K562 (cell line): ENCODE measurements at regions not wholly inside any gene's neighbourhood (a gene's known extent, or its start where the extent isn't known, plus 50 kb on each side); places are given as distances from the start of the nearest gene placed in this dataset.

Experiments
- ATAC-seq: fragments of 200-7000 bp; cut with Tn5 transposase; 3 replicates; pipeline ENCODE4 v1.9.1; 2020; ENCODE audit warnings: moderate library complexity
- BruUV-seq: library from RNA; stranded (reverse); fragments of 400-500 nt; replicated peaks from 2 replicates; lab custom pipeline; 2021; lab: Mats Ljungman, UMichigan
- CTCF ChIA-PET: fragments of 300-600 bp; formaldehyde crosslinking; extraction: SDS; loops from one replicate; lab custom pipeline; 2021; ENCODE audit warnings: low intra/inter-chr PET ratio; lab: Yijun Ruan, JAX
- POLR2A ChIA-PET: fragments of 300-600, 350-650 bp; sonication (Branson Sonifier 250); formaldehyde crosslinking; extraction: SDS; loops from one replicate; lab custom pipeline; 2021; ENCODE audit warnings: antibody characterized with exemption, inconsistent platforms; lab: Yijun Ruan, JAX
- DNase-seq, 4 experiments: peaks; one replicate each; pipeline versions ENCODE4 v3.0.0 to v3.0.0-alpha.2; 2011 to 2018; ENCODE audit warnings: low spot score in 3 of 4, mixed read lengths in 3 of 4; ENCODE audit errors: extremely low read depth in 1 of 4
- FAIRE-seq: peaks from 2 replicates; lab custom pipeline; 2011; peaks lifted over from hg19 to GRCh38; lab: Jason Lieb, UNC
- H2AFZ ChIP-seq: 2 replicates; pipeline ENCODE4 v1.6.0; 2011; ENCODE audit warnings: low read depth, low read length, control low read depth, inconsistent platforms
- H3K27ac ChIP-seq: fragments of 200-600 bp; 3 replicates; pipeline ENCODE4 v1.8.0; 2011; ENCODE audit warnings: low read depth, mild to moderate bottlenecking, control low read depth, inconsistent platforms, low read length, moderate library complexity, mixed read lengths; ENCODE audit errors: extremely low read depth
- H3K27me3 ChIP-seq, 2 experiments: fragments of 300-600 bp in 1 of 2; 2 replicates in 1 of 2; 3 replicates in 1 of 2; pipeline versions ENCODE4 v1.6.0 to v1.8.0; 2011; ENCODE audit warnings: inconsistent platforms in 2 of 2, low read length in 2 of 2, mild to moderate bottlenecking in 1 of 2, mixed read lengths in 1 of 2, moderate library complexity in 1 of 2; ENCODE audit not compliant: control insufficient read depth in 2 of 2, insufficient read depth in 2 of 2
- H3K36me3 ChIP-seq: fragments of 300-600 bp; 3 replicates; pipeline ENCODE4 v1.8.0; 2011; ENCODE audit warnings: mild to moderate bottlenecking, low read length, inconsistent platforms; ENCODE audit not compliant: control insufficient read depth, insufficient read depth
- H3K4me1 ChIP-seq, 2 experiments: fragments of 200-600 bp in 1 of 2; replicated peaks in 1 of 2; 2 replicates in 1 of 2; 3 replicates in 1 of 2; pipeline versions ENCODE4 v1.5.1 to v1.8.0; 2011; ENCODE audit warnings: inconsistent platforms in 2 of 2, low read length in 2 of 2, mild to moderate bottlenecking in 1 of 2, mixed read lengths in 1 of 2, moderate library complexity in 1 of 2; ENCODE audit not compliant: control insufficient read depth in 2 of 2, insufficient read depth in 2 of 2
- H3K4me2 ChIP-seq: 2 replicates; pipeline ENCODE4 v1.6.1; 2011; ENCODE audit warnings: low read length, control low read depth, inconsistent platforms, mixed read lengths; ENCODE audit not compliant: insufficient read depth
- H3K4me3 ChIP-seq: fragments of 200-600 bp; sonication (generic), shearing (Covaris generic); 2 replicates; pipeline ENCODE4 v1.5.1; 2016; ENCODE audit warnings: control low read depth, inconsistent platforms
- H3K79me2 ChIP-seq: fragments of 200-600 bp; 3 replicates; pipeline ENCODE4 v1.8.0; 2011; ENCODE audit warnings: low read length, inconsistent platforms; ENCODE audit not compliant: control insufficient read depth, insufficient read depth
- H3K9ac ChIP-seq, 2 experiments: 2 replicates each; pipeline versions ENCODE4 v1.6.0 to v1.6.1; 2011; ENCODE audit warnings: low read depth in 2 of 2, low read length in 2 of 2, control low read depth in 1 of 2, inconsistent platforms in 1 of 2, mild to moderate bottlenecking in 1 of 2, mixed read lengths in 1 of 2; ENCODE audit not compliant: insufficient read depth in 1 of 2
- H3K9me1 ChIP-seq: one replicate; pipeline ENCODE4 v1.6.0; 2011; ENCODE audit warnings: inconsistent platforms, mild to moderate bottlenecking, low read length, moderate library complexity; ENCODE audit not compliant: control insufficient read depth, insufficient read depth
- H3K9me3 ChIP-seq: replicated peaks from 2 replicates; pipeline ENCODE4 v1.5.1; 2011; ENCODE audit warnings: low read depth, low read length, inconsistent platforms; ENCODE audit not compliant: control insufficient read depth, insufficient read depth
- H4K20me1 ChIP-seq: replicated peaks from 2 replicates; pipeline ENCODE4 v1.6.1; 2011; ENCODE audit warnings: low read length, inconsistent platforms, mixed read lengths; ENCODE audit not compliant: control insufficient read depth, insufficient read depth
- ARID1B ChIP-seq: fragments of 450-650 bp; IDR thresholded peaks from 2 replicates; pipeline ENCODE4 v1.6.1; 2016; ENCODE audit warnings: antibody characterized with exemption, mild to moderate bottlenecking, inconsistent platforms
- CTCF ChIP-seq, 3 experiments: IDR thresholded peaks in 2 of 3; conservative IDR thresholded peaks in 1 of 3; 2 replicates each; pipeline ENCODE4 v1.5.1; 2011 to 2012; ENCODE audit warnings: low read length in 3 of 3, mild to moderate bottlenecking in 3 of 3, control low read depth in 2 of 3, improper control_type of control experiment in 1 of 3, inconsistent platforms in 1 of 3, low read depth in 1 of 3, mixed read lengths in 1 of 3, moderate library complexity in 1 of 3; ENCODE audit not compliant: insufficient read depth in 2 of 3
- JUND ChIP-seq, 2 experiments: IDR thresholded peaks; 2 replicates in 1 of 2; 3 replicates in 1 of 2; pipeline ENCODE4 v1.6.1; 2011; ENCODE audit warnings: borderline replicate concordance in 2 of 2, low read depth in 2 of 2, low read length in 2 of 2, improper control_type of control experiment in 1 of 2, missing biosample characterization in 1 of 2, missing genetic modification characterization in 1 of 2, missing genetic modification reagents in 1 of 2
- KDM4B ChIP-seq, 2 experiments: fragments of 450-650 bp in 1 of 2; sonication (generic) in 1 of 2; IDR thresholded peaks; 2 replicates each; pipeline ENCODE4 v1.6.1; 2016 to 2017; ENCODE audit warnings: borderline replicate concordance in 2 of 2, antibody characterized with exemption in 1 of 2, low read depth in 1 of 2, mild to moderate bottlenecking in 1 of 2
- MTA3 ChIP-seq: fragments of 450-650 bp; formaldehyde crosslinking; IDR thresholded peaks from 2 replicates; pipeline ENCODE4 v1.6.1; 2017; ENCODE audit warnings: mild to moderate bottlenecking, borderline replicate concordance
- PHB2 ChIP-seq: fragments of 450-650 bp; IDR thresholded peaks from 2 replicates; pipeline ENCODE4 v1.6.1; 2017; ENCODE audit warnings: low read depth
- RBM25 ChIP-seq: fragments of 200-400 bp; formaldehyde crosslinking; IDR thresholded peaks from 2 replicates; pipeline ENCODE4 v1.6.1; 2018; ENCODE audit warnings: low read length, low read depth, moderate library complexity; ENCODE audit not compliant: severe bottlenecking
- SMAD3 ChIP-seq: fragments of 450-650 bp; formaldehyde crosslinking; conservative IDR thresholded peaks from 2 replicates; pipeline ENCODE4 v1.4.0; 2020; ENCODE audit warnings: mild to moderate bottlenecking
- XRCC3 ChIP-seq: fragments of 450-650 bp; IDR thresholded peaks from 2 replicates; pipeline ENCODE4 v1.6.1; 2017; ENCODE audit warnings: mild to moderate bottlenecking, moderate library complexity
- ZBTB9 ChIP-seq: fragments of 450-650 bp; formaldehyde crosslinking; IDR thresholded peaks from 2 replicates; pipeline ENCODE4 v1.4.0; 2020; ENCODE audit warnings: mild to moderate bottlenecking, moderate library complexity
- ZC3H8 ChIP-seq: fragments of 450-650 bp; IDR thresholded peaks from 2 replicates; pipeline ENCODE4 v1.6.1; 2017
- ZNF12 ChIP-seq: sonication (generic); formaldehyde crosslinking; IDR thresholded peaks from 2 replicates; pipeline ENCODE4 v1.4.0; 2020; ENCODE audit warnings: mild to moderate bottlenecking, missing genetic modification reagents
- ZNF717 ChIP-seq: fragments of 250-450 bp; sonication (Bioruptor Pico); IDR thresholded peaks from 2 replicates; pipeline ENCODE4 v1.5.0; 2021
- ZNF778 ChIP-seq: fragments of 450-650 bp; formaldehyde crosslinking; IDR thresholded peaks from 2 replicates; pipeline ENCODE4 v1.4.0; 2020; ENCODE audit warnings: mild to moderate bottlenecking, moderate library complexity
- ZSCAN29 ChIP-seq: fragments of 450-650 bp; IDR thresholded peaks from 2 replicates; pipeline ENCODE4 v1.6.1; 2017
- WGBS: fragments of 100-300 bp; shearing (Covaris generic); methylation state at CpG from one replicate; pipeline ENCODE4 v1.1.6; 2016; ENCODE audit warnings: low coverage, mixed read lengths; ENCODE audit not compliant: insufficient coverage; ENCODE audit errors: missing lambda C conversion rate; 5-methylcytosine and 5-hydroxymethylcytosine counted together
- in situ Hi-C: fragments of 300-500 bp; cut with MboI; formaldehyde crosslinking; loops from 4 replicates; pipeline ENCODE4 v1.15.0; 2018; ENCODE audit warnings: inconsistent platforms, mixed read lengths
- intact Hi-C: fragments of 100-400 bp; cut with micrococcal nuclease; formaldehyde crosslinking; loops from 2 replicates; pipeline ENCODE4 v1.14.2; 2022
- TF ChIP-seq, protein P1 (sequence below): IDR thresholded peaks from 2 replicates; pipeline ENCODE4 v1.6.1; 2011; ENCODE audit warnings: borderline replicate concordance, low read depth, mild to moderate bottlenecking, moderate library complexity, low read length; ENCODE audit not compliant: insufficient read depth, poor library complexity, severe bottlenecking

DNA sequence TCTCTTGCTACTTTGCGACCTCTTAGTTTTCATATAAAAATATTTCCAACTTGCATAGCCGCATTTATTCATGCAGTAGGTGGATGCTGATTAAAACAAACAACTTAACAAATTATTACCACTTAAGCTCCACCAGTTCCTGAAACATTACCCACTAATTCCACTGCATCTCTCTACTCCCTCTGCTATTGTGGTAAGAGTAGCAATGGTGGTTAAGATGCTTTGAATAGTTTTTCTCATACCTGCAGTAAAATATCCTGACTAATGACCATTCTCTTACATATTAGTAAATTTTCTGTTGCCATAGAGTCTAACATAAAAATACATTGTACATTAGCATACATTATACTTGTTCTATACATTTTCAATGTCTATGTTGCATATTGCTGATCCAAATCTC is 397.6 kb upstream of the PLSCR5 start (continued):
- no peak for TF ChIP-seq ZBTB9 (CRISPR knock-in tag)
- TF ChIP-seq SMAD3 (CRISPR knock-in tag): no peak
- TF ChIP-seq JUND (IDR thresholded peaks at IDR 0.05; ENCODE audit: borderline replicate concordance, low read depth, low read length): no peak
- no peak for TF ChIP-seq JUND (tag; IDR thresholded peaks at IDR 0.05; ENCODE audit: borderline replicate concordance, low read depth, low read length)
- no peak for TF ChIP-seq ZC3H8
- no peak for TF ChIP-seq XRCC3
- no peak for TF ChIP-seq KDM4B (IDR thresholded peaks at IDR 0.05; ENCODE audit: borderline replicate concordance in 2 of 2, low read depth in 1 of 2)

DNA sequence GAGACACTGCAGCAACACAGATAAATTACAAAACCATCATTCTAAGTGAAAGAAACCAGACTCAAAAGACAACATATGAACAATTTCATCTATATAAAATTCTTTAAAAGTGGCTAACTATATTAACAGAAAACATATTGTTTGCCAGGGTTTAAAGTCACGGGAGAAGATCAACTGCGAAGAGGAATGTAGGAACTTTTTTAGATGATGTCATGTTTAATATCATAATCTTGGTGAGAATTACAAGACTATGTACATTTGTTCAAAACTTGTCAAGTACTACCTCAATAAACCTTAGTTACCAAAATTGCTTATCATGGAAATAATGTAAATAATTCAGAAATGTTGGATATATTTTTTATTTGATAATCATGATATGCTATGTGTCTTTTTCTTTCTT is 395.1 kb upstream of the PLSCR5 start:
- Histone ChIP-seq H3K9me1 (no peaks in the 10 kb centered on the region), H3K4me1 (no peaks in the 10 kb centered on the region), H3K27ac (no peak overlapping the region), H3K9ac (no peak overlapping the region), H2AFZ (no peak overlapping the region), H4K20me1 (no peaks in the 10 kb centered on the region), H3K4me3 (no peak overlapping the region), H3K36me3 (no peaks in the 10 kb centered on the region), H3K9me3 (no peaks in the 10 kb centered on the region; the same call in 1 of the 2 replicates), H3K4me2 (no peak overlapping the region), H3K27me3 (no peaks in the 10 kb centered on the region), H3K79me2 (no peaks in the 10 kb centered on the region)
- CTCF ChIA-PET: no interaction called here
- FAIRE-seq: no peak
- no peak for DNase-seq
- in situ Hi-C loops: no loop called here
- intact Hi-C loops: no loop called here
- no TSS peak for BruUV-seq
- ATAC-seq: no peak
- 3% methylated on average over 2 of the region's 2 CpGs for WGBS
- POLR2A ChIA-PET: no interaction called here
- TF ChIP-seq ZSCAN29: no peak
- no peak for TF ChIP-seq PHB2
- no peak for TF ChIP-seq MTA3
- TF ChIP-seq ARID1B: no peak
- TF ChIP-seq ZNF12 (CRISPR knock-in tag): no peak
- no peak for TF ChIP-seq ZNF717
- TF ChIP-seq CTCF (IDR thresholded peaks at IDR 0.05 in 2 of 3, conservative IDR thresholded peaks at IDR 0.05 in 1 of 3; ENCODE audit: insufficient read depth in 2 of 3, low read depth in 1 of 3, low read length in 3 of 3): no peak
- TF ChIP-seq, protein P1, sequence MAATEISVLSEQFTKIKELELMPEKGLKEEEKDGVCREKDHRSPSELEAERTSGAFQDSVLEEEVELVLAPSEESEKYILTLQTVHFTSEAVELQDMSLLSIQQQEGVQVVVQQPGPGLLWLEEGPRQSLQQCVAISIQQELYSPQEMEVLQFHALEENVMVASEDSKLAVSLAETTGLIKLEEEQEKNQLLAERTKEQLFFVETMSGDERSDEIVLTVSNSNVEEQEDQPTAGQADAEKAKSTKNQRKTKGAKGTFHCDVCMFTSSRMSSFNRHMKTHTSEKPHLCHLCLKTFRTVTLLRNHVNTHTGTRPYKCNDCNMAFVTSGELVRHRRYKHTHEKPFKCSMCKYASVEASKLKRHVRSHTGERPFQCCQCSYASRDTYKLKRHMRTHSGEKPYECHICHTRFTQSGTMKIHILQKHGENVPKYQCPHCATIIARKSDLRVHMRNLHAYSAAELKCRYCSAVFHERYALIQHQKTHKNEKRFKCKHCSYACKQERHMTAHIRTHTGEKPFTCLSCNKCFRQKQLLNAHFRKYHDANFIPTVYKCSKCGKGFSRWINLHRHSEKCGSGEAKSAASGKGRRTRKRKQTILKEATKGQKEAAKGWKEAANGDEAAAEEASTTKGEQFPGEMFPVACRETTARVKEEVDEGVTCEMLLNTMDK: no peak
- TF ChIP-seq ZNF778 (CRISPR knock-in tag): no peak
- TF ChIP-seq RBM25: no peak
